NB4 (cell line): ENCODE measurements at regions not wholly inside any gene's neighbourhood (a gene's known extent, or its start where the extent isn't known, plus 50 kb on each side); places are given as distances from the start of the nearest gene placed in this dataset.

Source experiments
- CTCF ChIP-seq: IDR thresholded peaks from one replicate; pipeline ENCODE4 v1.5.1; 2012; ENCODE audit warnings: low read depth, low read length
- MAX ChIP-seq: IDR thresholded peaks from 2 replicates; pipeline ENCODE4 v1.6.1; 2011; ENCODE audit warnings: low read depth, low read length
- MYC ChIP-seq: IDR thresholded peaks from 2 replicates; pipeline ENCODE4 v1.6.1; 2011; ENCODE audit warnings: low read depth, low read length
- POLR2A ChIP-seq: IDR thresholded peaks from 2 replicates; pipeline ENCODE4 v1.6.1; 2011; ENCODE audit warnings: mild to moderate bottlenecking; ENCODE audit not compliant: insufficient read length; ENCODE audit errors: extremely low read depth

- TF ChIP-seq CTCF (no peak), POLR2A (no peak), MAX (no peak), MYC (no peak)
Observed at GRCh38 chr5:82599692-82600091, 321.5 kb upstream of the RPS23 start.
